ENCODE measurements at regions not wholly inside any gene's neighbourhood (a gene's known extent, or its start where the extent isn't known, plus 50 kb on each side); places are given as distances from the start of the nearest gene placed in this dataset.

- no peak for TF ChIP-seq POLR2AphosphoS5 (IDR thresholded peaks at IDR 0.05)
- TF ChIP-seq EP300 (IDR thresholded peaks at IDR 0.05) = no peak
- TF ChIP-seq POLR2A (IDR thresholded peaks at IDR 0.05) = no peak
- no peak for TF ChIP-seq CTCF (IDR thresholded peaks at IDR 0.05)
- intact Hi-C loops (cut with DNase I) = no loop called here
- Histone ChIP-seq H3K4me1 (peaks cover 0 to 8% (median 5%) of the 10 kb centered on the region in 4 donors), H3K36me3 (no peaks in the 10 kb centered on the region), H3K9me3 (no peaks in the 10 kb centered on the region), H3K27ac (no peak overlapping the region), H3K4me3 (no peak overlapping the region), H3K27me3 (no peaks in the 10 kb centered on the region)
- DNase-seq = no peak
Observed at GRCh38 chr4:124329134-124329533, 383.4 kb downstream of the ANKRD50 start.

GRCh38 chr4:124330045-124330444 is 382.5 kb downstream of the ANKRD50 start:
- H3K27me3 ChIP-seq = no peaks in the 10 kb centered on the region
- intact Hi-C loops (cut with DNase I) = loop anchor here (2.0 to 5.0 kb wide), 2 partner anchors 382 to 915 kb away; partner anchors contain the start of gene ANKRD50
- no peak overlapping the region for H3K27ac ChIP-seq
- TF ChIP-seq POLR2A (IDR thresholded peaks at IDR 0.05) (no peak), CTCF (IDR thresholded peaks at IDR 0.05) (no peak), EP300 (IDR thresholded peaks at IDR 0.05) (no peak), POLR2AphosphoS5 (IDR thresholded peaks at IDR 0.05) (no peak)
- no peaks in the 10 kb centered on the region for H3K9me3 ChIP-seq
- no peak overlapping the region for H3K4me3 ChIP-seq
- H3K4me1 ChIP-seq = peaks cover 0 to 8% (median 5%) of the 10 kb centered on the region in 4 donors
- no peak for DNase-seq
- no peaks in the 10 kb centered on the region for H3K36me3 ChIP-seq
- WGBS, 2 donors = 15 to 60% methylated on average over 3 of the region's 3 CpGs

GRCh38 chr4:124331781-124332180 is 380.8 kb downstream of the ANKRD50 start:
- WGBS, 2 donors = 88 to 89% methylated on average over 1 of the region's 1 CpG
- Histone ChIP-seq H3K4me1 (peaks cover 0 to 8% (median 5%) of the 10 kb centered on the region in 4 donors), H3K36me3 (no peaks in the 10 kb centered on the region), H3K4me3 (no peak overlapping the region), H3K9me3 (no peaks in the 10 kb centered on the region), H3K27ac (no peak overlapping the region), H3K27me3 (no peaks in the 10 kb centered on the region)
- TF ChIP-seq POLR2AphosphoS5 (IDR thresholded peaks at IDR 0.05) (no peak), CTCF (IDR thresholded peaks at IDR 0.05) (no peak), EP300 (IDR thresholded peaks at IDR 0.05) (no peak), POLR2A (IDR thresholded peaks at IDR 0.05) (no peak)
- intact Hi-C loops (cut with DNase I) = loop anchor here (2.0 to 5.0 kb wide), 2 partner anchors 381 to 913 kb away; partner anchors contain the start of gene ANKRD50
- DNase-seq = no peak

- Histone ChIP-seq H3K27ac (no peak overlapping the region), H3K9me3 (no peaks in the 10 kb centered on the region), H3K4me3 (no peak overlapping the region), H3K27me3 (no peaks in the 10 kb centered on the region), H3K4me1 (peaks cover 0 to 8% (median 5%) of the 10 kb centered on the region in 4 donors), H3K36me3 (no peaks in the 10 kb centered on the region)
- WGBS, 2 donors = 52 to 60% methylated on average over 4 of the region's 4 CpGs
- intact Hi-C loops (cut with DNase I) = loop anchor here (5.0 kb wide), 1 partner anchor 379 kb away; the partner anchor contains the start of gene ANKRD50
- DNase-seq = no peak
- TF ChIP-seq POLR2A (IDR thresholded peaks at IDR 0.05) = no peak
- no peak for TF ChIP-seq CTCF (IDR thresholded peaks at IDR 0.05)
- no peak for TF ChIP-seq EP300 (IDR thresholded peaks at IDR 0.05)
- no peak for TF ChIP-seq POLR2AphosphoS5 (IDR thresholded peaks at IDR 0.05)
Observed at GRCh38 chr4:124333466-124333865, 379.1 kb downstream of the ANKRD50 start.

- no peak overlapping the region for H3K4me3 ChIP-seq
- WGBS, 2 donors = 1 to 2% methylated on average over 3 of the region's 3 CpGs
- no peak overlapping the region for H3K27ac ChIP-seq
- no peaks in the 10 kb centered on the region for H3K9me3 ChIP-seq
- H3K4me1 ChIP-seq = peaks cover 0 to 2% (median under 1%) of the 10 kb centered on the region in 4 donors
- H3K27me3 ChIP-seq = no peaks in the 10 kb centered on the region
- intact Hi-C loops (cut with DNase I) = loop anchor here (1.0 to 5.0 kb wide), 2 partner anchors 378 to 949 kb away; partner anchors contain the start of gene ANKRD50
- no peaks in the 10 kb centered on the region for H3K36me3 ChIP-seq
- no peak for TF ChIP-seq POLR2A (IDR thresholded peaks at IDR 0.05)
- TF ChIP-seq EP300 (IDR thresholded peaks at IDR 0.05) = no peak
- peak in 3 of 4 experiments; percentile 47 to 56 (median 50) for TF ChIP-seq CTCF (IDR thresholded peaks at IDR 0.05)
- no peak for DNase-seq
Observed at GRCh38 chr4:124334119-124334518, 378.4 kb downstream of the ANKRD50 start.

Measured in sigmoid colon (tissue), 6 donors.